Tibial artery (tissue), 4 donors: ENCODE measurements at regions not wholly inside any gene's neighbourhood (a gene's known extent, or its start where the extent isn't known, plus 50 kb on each side); places are given as distances from the start of the nearest gene placed in this dataset.

ENCODE experiments used
- DNase-seq, 2 donors: peaks; one replicate each; pipeline ENCODE4 v3.0.0-alpha.2; 2019
- H3K27ac ChIP-seq, 2 donors: fragments of 200-600 bp; sonication (generic) in 1 of 2; 1 replicate in 1 of 2; 2 replicates in 1 of 2; pipeline ENCODE4 v1.5.1; 2018 to 2019; ENCODE audit warnings: mild to moderate bottlenecking in 1 of 2
- H3K27me3 ChIP-seq, 2 donors: fragments of 200-600 bp; sonication (generic) in 1 of 2; one replicate each; pipeline versions ENCODE4 v1.5.1 to v1.6.0; 2016 to 2019
- H3K36me3 ChIP-seq, 3 donors: fragments of 200-600 bp; sonication (generic) in 2 of 3; one replicate each; pipeline ENCODE4 v1.5.1; 2016 to 2019; ENCODE audit warnings: mild to moderate bottlenecking in 2 of 3
- H3K4me1 ChIP-seq, 4 donors: fragments of 200-600 bp; sonication (generic) in 2 of 4; 1 replicate in 3 of 4; 2 replicates in 1 of 4; pipeline ENCODE4 v1.5.1; 2016 to 2019
- H3K4me3 ChIP-seq, 2 donors: fragments of 200-600 bp; sonication (generic) in 1 of 2; 1 replicate in 1 of 2; 2 replicates in 1 of 2; pipeline ENCODE4 v1.5.1; 2018 to 2019; ENCODE audit warnings: mild to moderate bottlenecking in 2 of 2
- H3K9me3 ChIP-seq, 3 donors: fragments of 200-600 bp; sonication (generic) in 1 of 3; one replicate each; pipeline ENCODE4 v1.5.1; 2016 to 2019
- intact Hi-C: fragments of 100-400 bp; cut with DNase I; formaldehyde crosslinking; loops from one replicate; pipeline ENCODE4 v1.15.0; 2023; ENCODE audit warnings: low total_unique reads
- TF ChIP-seq, protein P1 (sequence below), 2 experiments: fragments of 200-600 bp in 1 of 2; fragments of 450-650 bp in 1 of 2; IDR thresholded peaks; one replicate each; pipeline ENCODE4 v1.5.1; 2017 to 2019; ENCODE audit warnings: antibody characterized with exemption in 2 of 2, mild to moderate bottlenecking in 1 of 2, moderate library complexity in 1 of 2

DNA sequence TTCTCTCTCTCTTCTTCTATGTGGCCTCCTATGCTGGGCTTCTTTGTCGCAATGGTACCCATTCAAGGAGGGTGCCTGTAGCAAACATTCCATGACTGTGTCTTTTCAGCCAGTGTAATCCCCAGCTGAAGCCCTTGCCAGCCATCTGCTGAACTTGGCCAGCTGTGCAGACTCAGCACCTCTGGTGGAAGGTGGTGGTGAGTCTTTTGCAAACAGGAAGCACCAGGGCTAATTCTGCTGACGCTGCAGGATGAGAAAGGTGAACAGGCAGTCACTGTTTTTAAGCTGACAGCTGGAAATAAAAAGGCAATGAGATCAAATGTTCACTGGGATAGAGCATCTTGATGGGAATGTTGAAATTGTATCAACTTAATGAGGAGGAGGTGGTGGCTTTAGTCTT lies 298.7 kb upstream of the CLNK start:
- Histone ChIP-seq H3K4me1 (no peaks in the 10 kb centered on the region), H3K4me3 (no peak overlapping the region), H3K36me3 (no peaks in the 10 kb centered on the region), H3K9me3 (no peaks in the 10 kb centered on the region), H3K27ac (no peak overlapping the region), H3K27me3 (no peaks in the 10 kb centered on the region)
- intact Hi-C loops, result no loop called here
- TF ChIP-seq, protein P1, sequence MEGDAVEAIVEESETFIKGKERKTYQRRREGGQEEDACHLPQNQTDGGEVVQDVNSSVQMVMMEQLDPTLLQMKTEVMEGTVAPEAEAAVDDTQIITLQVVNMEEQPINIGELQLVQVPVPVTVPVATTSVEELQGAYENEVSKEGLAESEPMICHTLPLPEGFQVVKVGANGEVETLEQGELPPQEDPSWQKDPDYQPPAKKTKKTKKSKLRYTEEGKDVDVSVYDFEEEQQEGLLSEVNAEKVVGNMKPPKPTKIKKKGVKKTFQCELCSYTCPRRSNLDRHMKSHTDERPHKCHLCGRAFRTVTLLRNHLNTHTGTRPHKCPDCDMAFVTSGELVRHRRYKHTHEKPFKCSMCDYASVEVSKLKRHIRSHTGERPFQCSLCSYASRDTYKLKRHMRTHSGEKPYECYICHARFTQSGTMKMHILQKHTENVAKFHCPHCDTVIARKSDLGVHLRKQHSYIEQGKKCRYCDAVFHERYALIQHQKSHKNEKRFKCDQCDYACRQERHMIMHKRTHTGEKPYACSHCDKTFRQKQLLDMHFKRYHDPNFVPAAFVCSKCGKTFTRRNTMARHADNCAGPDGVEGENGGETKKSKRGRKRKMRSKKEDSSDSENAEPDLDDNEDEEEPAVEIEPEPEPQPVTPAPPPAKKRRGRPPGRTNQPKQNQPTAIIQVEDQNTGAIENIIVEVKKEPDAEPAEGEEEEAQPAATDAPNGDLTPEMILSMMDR (IDR thresholded peaks at IDR 0.05), result no peak
- DNase-seq, result no peak

- Histone ChIP-seq H3K4me3 (no peak overlapping the region), H3K9me3 (no peaks in the 10 kb centered on the region), H3K27me3 (no peaks in the 10 kb centered on the region), H3K4me1 (no peaks in the 10 kb centered on the region), H3K27ac (no peak overlapping the region), H3K36me3 (no peaks in the 10 kb centered on the region)
- intact Hi-C loops, result no loop called here
- TF ChIP-seq, protein P1 (IDR thresholded peaks at IDR 0.05), result no peak
- no peak for DNase-seq
Observed at GRCh38 chr4:10982305-10982704, 297.7 kb upstream of the CLNK start.

GRCh38 chr4:10981576-10981975 lies 297.0 kb upstream of the CLNK start:
- no peaks in the 10 kb centered on the region for H3K36me3 ChIP-seq
- no peak overlapping the region for H3K4me3 ChIP-seq
- no peak overlapping the region for H3K27ac ChIP-seq
- no peaks in the 10 kb centered on the region for H3K4me1 ChIP-seq
- TF ChIP-seq, protein P1 (IDR thresholded peaks at IDR 0.05), result no peak
- H3K9me3 ChIP-seq, result no peaks in the 10 kb centered on the region
- DNase-seq, result no peak
- intact Hi-C loops, result no loop called here
- H3K27me3 ChIP-seq, result no peaks in the 10 kb centered on the region

- Histone ChIP-seq H3K9me3 (no peaks in the 10 kb centered on the region), H3K27me3 (no peaks in the 10 kb centered on the region), H3K4me1 (no peaks in the 10 kb centered on the region), H3K36me3 (no peaks in the 10 kb centered on the region), H3K27ac (no peak overlapping the region), H3K4me3 (no peak overlapping the region)
- intact Hi-C loops, result no loop called here
- TF ChIP-seq, protein P1 (IDR thresholded peaks at IDR 0.05), result no peak
- DNase-seq, result no peak
Observed at GRCh38 chr4:10981096-10981495, 296.5 kb upstream of the CLNK start.

- Histone ChIP-seq H3K36me3 (no peaks in the 10 kb centered on the region), H3K4me3 (no peak overlapping the region), H3K4me1 (no peaks in the 10 kb centered on the region), H3K27ac (no peak overlapping the region), H3K27me3 (no peaks in the 10 kb centered on the region), H3K9me3 (no peaks in the 10 kb centered on the region)
- intact Hi-C loops, result no loop called here
- DNase-seq, result no peak
- TF ChIP-seq, protein P1 (IDR thresholded peaks at IDR 0.05), result no peak
Observed at GRCh38 chr4:10979032-10979431, 294.5 kb upstream of the CLNK start.

- no peaks in the 10 kb centered on the region for H3K36me3 ChIP-seq
- TF ChIP-seq, protein P1 (IDR thresholded peaks at IDR 0.05), result no peak
- no peaks in the 10 kb centered on the region for H3K27me3 ChIP-seq
- H3K4me3 ChIP-seq, result no peak overlapping the region
- DNase-seq, result no peak
- no peaks in the 10 kb centered on the region for H3K4me1 ChIP-seq
- H3K27ac ChIP-seq, result no peak overlapping the region
- intact Hi-C loops, result no loop called here
- no peaks in the 10 kb centered on the region for H3K9me3 ChIP-seq
Observed at GRCh38 chr4:10977534-10977933, 293.0 kb upstream of the CLNK start.
